ENCODE measurements at regions not wholly inside any gene's neighbourhood (a gene's known extent, or its start where the extent isn't known, plus 50 kb on each side); places are given as distances from the start of the nearest gene placed in this dataset.

DNA sequence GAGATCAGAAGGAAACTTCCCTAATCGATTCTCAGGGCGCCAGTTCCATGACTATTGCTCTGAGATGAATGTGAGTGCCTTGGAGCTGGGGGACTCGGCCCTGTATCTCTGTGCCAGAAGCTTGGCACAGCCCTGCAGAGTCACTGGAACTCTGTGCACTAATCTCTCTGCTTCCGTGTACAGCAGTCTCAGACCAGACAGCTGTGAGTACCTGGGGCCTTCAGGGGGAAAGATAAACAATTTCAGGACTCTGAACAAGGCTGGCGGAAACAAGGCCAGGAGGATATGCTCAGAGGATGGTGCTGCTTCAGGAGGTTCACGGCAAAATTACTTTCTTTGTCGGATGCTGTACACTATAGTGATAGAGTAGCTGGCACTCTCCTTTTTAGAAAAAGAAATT is 131.7 kb upstream of the PRSS58 start:
- H3K36me3 ChIP-seq (ENCODE audit: control insufficient read depth, insufficient read depth, low read length) = no peaks in the 10 kb centered on the region
- H2AK9ac ChIP-seq (replicated peaks; ENCODE audit: low read depth, low read length, poor library complexity) = no peak overlapping the region
- ATAC-seq (ENCODE audit: low read depth) (peak; percentile 52), DNase-seq (peak; percentile 49)
- H2BK120ac ChIP-seq (ENCODE audit: low read depth, low read length) = no peak overlapping the region
- H2BK5ac ChIP-seq (ENCODE audit: low read depth, low read length, poor library complexity, severe bottlenecking) = no peak overlapping the region
- H3K79me1 ChIP-seq (ENCODE audit: low read depth in 1 of 2, low read length in 2 of 2) = no peaks in the 10 kb centered on the region
- no peak overlapping the region; the same call in 2 of the 3 replicates for H2BK15ac ChIP-seq (ENCODE audit: low read depth, low read length)
- H3K27me3 ChIP-seq (ENCODE audit: control insufficient read depth, insufficient read depth, low read length) = no peaks in the 10 kb centered on the region
- H4K5ac ChIP-seq (ENCODE audit: low read depth, low read length) = peak overlapping the region; percentile 8; the same call in 1 of the 2 replicates
- dilution Hi-C loops (cut with HindIII; ENCODE audit: low sequenced_read_pairs, unreplicated experiment) = no loop called here
- H3K9ac ChIP-seq (ENCODE audit: low read depth, low read length) = peak overlapping the region; percentile 23; the same call in 1 of the 2 replicates
- no peak overlapping the region for H3K18ac ChIP-seq (ENCODE audit: low read depth, low read length)
- H4K91ac ChIP-seq (ENCODE audit: insufficient read depth, low read depth, low read length) = no peak overlapping the region; the same call in 1 of the 2 replicates
- in situ Hi-C loops (cut with MboI; ENCODE audit: low sequenced_read_pairs) = no loop called here
- CTCF ChIA-PET = no interaction called here
- H3K9me3 ChIP-seq (ENCODE audit: control insufficient read depth, insufficient read depth, low read length) = no peaks in the 10 kb centered on the region
- TF ChIP-seq SMC3 (IDR thresholded peaks at IDR 0.05; ENCODE audit: low read depth, low read length) (no peak), RCOR1 (IDR thresholded peaks at IDR 0.05; ENCODE audit: insufficient replicate concordance, low read length) (no peak), ELK1 (IDR thresholded peaks at IDR 0.05; ENCODE audit: borderline replicate concordance, low read depth, low read length) (no peak), NFE2L2 (IDR thresholded peaks at IDR 0.05; ENCODE audit: low read depth, low read length) (no peak), CHD1 (IDR thresholded peaks at IDR 0.05; ENCODE audit: low read depth, low read length) (no peak), MXI1 (IDR thresholded peaks at IDR 0.05; ENCODE audit: borderline replicate concordance, low read depth, low read length) (no peak), FOS (IDR thresholded peaks at IDR 0.05; ENCODE audit: low read depth, low read length) (no peak), RAD21 (IDR thresholded peaks at IDR 0.05; ENCODE audit: low read length) (no peak), MAFK (IDR thresholded peaks at IDR 0.05; ENCODE audit: low read depth, low read length) (no peak), USF2 (IDR thresholded peaks at IDR 0.05; ENCODE audit: low read depth, low read length) (no peak), CEBPB (IDR thresholded peaks at IDR 0.05; ENCODE audit: low read depth, low read length) (no peak), POLR2A (IDR thresholded peaks at IDR 0.05; ENCODE audit: low read depth, low read length) (no peak), CTCF (conservative IDR thresholded peaks at IDR 0.05; ENCODE audit: low read depth, low read length) (no peak), BHLHE40 (IDR thresholded peaks at IDR 0.05; ENCODE audit: low read depth, low read length) (no peak), RFX5 (IDR thresholded peaks at IDR 0.05; ENCODE audit: low read depth, low read length) (no peak), MAZ (IDR thresholded peaks at IDR 0.05; ENCODE audit: borderline replicate concordance, low read depth, low read length) (no peak)
- no peak overlapping the region for H3K56ac ChIP-seq (ENCODE audit: extremely low read depth, insufficient read depth, low read length)
- H2AK5ac ChIP-seq (ENCODE audit: low read depth, low read length) = no peak overlapping the region
- H3K4me2 ChIP-seq (ENCODE audit: low read depth, low read length) = no peak overlapping the region
- peaks cover 4% of the 10 kb centered on the region; the same call in 1 of the 2 replicates for H3K4me1 ChIP-seq (ENCODE audit: control insufficient read depth, insufficient read depth, low read length)
- H4K20me1 ChIP-seq (ENCODE audit: insufficient read depth, low read length) = no peaks in the 10 kb centered on the region
- POLR2A ChIA-PET (ENCODE audit: unreplicated experiment) = no interaction called here
- H2AFZ ChIP-seq (replicated peaks; ENCODE audit: low read length, poor library complexity) = peak overlapping the region; percentile 62
- no peak overlapping the region for H3K4me3 ChIP-seq (ENCODE audit: insufficient read depth, low read depth, low read length)
- WGBS, 2 experiments (ENCODE audit: extremely low coverage in 2 of 2, insufficient read length in 1 of 2) = 0% methylated on average over 1 of the region's 7 CpGs; no CpG with 5 or more reads in 1 of the 2 experiments
- no peak overlapping the region for H3K4ac ChIP-seq (ENCODE audit: low read depth, low read length)
- H3K27ac ChIP-seq (ENCODE audit: insufficient read depth, low read length) = no peak overlapping the region
- H3K9me1 ChIP-seq (ENCODE audit: insufficient read depth, low read length) = 0 out of 2 replicates have a peak, but pooled peaks cover 2% of the 10 kb centered on the region
- H3K23ac ChIP-seq (ENCODE audit: low read depth, low read length) = no peak overlapping the region
- BruUV-seq (replicated peaks) = no TSS peak
- peak overlapping the region; percentile 19 to 26; a peak in 2 of 4 replicates for H4K8ac ChIP-seq (ENCODE audit: low read depth in 2 of 2, low read length in 2 of 2)
- intact Hi-C loops (cut with micrococcal nuclease) = no loop called here
- no peak overlapping the region for H2BK20ac ChIP-seq (ENCODE audit: low read depth, low read length)
- H3K14ac ChIP-seq (replicated peaks; ENCODE audit: low read depth, low read length) = no peak overlapping the region
